HG03571 (cell line): ENCODE measurements at regions not wholly inside any gene's neighbourhood (a gene's known extent, or its start where the extent isn't known, plus 50 kb on each side); places are given as distances from the start of the nearest gene placed in this dataset.

Experiments
- ATAC-seq: cut with Tn5 transposase; IDR thresholded peaks from one replicate; pipeline ENCODE4 v1.9.1; 2021; ENCODE audit not compliant: unreplicated experiment

DNA sequence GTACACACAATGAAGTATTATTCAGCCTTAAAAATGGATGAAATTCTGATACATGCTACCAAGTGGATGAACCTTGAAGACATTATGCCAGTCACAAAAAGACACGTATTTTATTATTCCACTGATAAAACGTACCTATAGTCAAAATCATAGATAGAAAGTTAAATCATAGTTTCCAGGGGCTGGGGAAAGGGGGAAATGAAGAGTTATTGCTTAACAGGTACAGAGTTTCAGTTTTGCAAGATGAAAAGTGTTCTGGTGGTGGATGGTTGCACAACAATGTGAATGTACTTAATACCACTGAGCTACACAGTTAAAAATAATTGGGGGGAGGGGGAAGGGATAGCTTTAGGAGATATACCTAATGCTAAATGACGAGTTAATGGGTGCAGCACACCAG lies 63.5 kb upstream of the FOXN2 start:
- peak; percentile 55 for ATAC-seq

DNA sequence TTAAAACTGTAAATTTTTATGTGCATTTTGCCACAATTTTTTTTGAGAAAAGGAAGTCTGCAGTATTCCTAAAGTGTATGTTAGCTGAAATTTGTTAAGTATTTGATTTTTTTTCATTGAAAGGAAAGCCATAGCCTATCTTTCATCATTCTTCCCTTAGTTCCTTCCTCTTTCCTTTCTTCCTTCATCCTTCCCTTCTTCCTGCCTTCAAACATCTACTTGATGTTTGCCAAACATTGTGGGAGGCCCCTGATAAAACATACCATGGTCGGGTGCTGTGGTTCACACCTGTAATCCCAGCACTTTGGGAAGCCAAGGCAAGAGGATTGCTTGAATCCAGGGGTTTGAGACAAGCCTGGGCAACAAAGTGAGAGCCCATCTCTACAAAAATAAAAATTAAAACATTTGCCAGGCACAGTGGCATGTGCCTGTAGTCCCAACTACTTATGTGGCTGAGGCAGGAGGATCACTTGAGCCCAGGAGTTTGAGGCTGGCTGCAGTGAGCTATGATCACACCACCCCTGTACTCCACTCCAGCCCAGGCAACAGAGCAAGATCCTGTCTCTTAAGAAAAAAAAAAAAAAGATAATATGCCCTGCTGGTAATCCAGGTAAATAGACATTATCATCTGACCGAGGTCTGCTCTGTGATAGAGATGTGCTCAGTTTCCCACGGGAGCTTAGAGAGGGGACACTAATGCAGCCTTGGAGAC lies 62.9 kb upstream of the FOXN2 start:
- ATAC-seq: no peak

DNA sequence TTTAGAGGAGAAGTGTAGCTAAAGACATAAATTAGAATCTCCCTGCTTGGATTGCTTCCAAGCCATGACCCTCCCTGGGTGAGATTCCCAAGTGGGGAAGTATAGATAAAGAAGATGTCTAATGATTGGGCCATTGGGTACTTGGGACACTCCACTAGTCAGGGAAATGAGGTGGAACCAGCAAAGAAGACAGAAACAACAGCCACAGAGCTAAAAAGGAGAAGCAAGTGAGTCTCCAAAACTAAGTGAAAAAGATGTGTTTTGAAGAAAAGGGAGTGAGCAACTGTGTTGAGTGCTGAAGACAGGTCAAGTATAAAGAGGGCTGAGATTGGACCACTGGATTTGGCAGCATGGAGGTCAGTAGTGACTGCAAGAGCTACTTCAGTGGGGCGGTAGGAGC lies 61.2 kb upstream of the FOXN2 start:
- no peak for ATAC-seq

DNA sequence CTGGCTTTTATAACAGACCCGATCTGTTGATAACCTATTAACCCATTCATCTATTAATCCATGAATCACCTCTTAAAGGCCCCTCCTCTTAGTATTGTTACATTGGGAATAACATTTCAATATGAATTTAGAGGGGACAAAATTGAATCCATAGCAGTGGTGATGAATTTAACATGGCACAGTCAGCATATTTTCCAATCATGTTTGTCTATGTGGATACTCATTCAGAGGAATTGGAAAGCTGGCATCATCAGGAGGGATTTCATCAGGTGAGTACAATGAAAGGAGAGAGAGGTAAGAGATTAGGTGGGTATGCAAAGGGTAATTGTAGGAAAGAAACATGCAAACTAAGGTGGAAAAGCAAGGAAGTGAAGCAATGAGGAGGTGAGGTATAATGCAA lies 59.6 kb upstream of the FOXN2 start:
- no peak for ATAC-seq

DNA sequence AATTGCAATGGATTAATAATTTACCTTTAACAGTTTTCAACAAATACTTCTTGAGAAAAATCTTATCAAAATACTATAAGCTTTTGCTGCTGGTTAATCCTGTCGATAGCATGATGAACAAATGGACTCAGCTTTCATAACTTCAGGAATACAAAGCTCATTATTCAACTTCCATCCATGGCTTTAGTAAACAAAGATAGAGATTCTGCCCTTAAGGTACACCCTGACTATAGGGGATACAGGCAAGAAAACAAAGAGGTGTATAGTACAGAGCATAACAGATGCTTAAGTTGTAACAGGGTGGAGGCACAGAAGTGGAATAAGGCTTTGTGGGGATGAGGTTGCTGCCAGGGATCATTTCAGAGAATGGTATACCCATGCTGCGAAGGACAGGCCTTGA lies 57.0 kb upstream of the FOXN2 start:
- no peak for ATAC-seq

DNA sequence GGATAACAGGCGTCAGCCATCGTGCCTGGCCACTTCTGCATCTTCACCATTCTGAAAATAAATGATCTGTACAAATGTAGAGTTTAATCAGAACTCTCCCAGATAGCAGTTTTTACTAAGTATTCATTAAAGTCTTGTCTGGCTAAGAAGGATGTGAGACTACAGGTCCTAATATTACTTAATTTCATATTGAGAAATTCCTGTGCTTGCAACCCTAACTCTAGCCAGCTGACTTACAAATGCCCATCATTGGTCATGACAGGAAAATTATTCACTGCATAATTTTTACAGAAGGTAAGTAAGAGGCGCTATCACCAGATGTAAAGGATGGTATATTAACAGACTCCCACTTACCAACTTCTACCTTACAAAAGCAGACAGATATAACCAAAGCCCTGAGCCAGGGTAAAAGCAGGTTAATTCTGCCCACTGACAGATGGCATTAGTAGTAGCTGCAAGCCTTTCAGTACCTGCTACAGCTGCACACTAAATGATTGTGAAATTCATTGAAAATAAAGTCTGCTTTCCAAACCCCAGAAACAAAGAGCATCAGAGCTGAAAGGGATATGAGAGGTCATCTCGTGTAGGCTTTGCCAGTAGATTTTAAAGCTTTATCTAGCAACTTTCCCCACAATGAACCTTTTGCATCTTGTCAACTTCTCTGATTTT lies 55.9 kb upstream of the FOXN2 start:
- ATAC-seq: no peak

DNA sequence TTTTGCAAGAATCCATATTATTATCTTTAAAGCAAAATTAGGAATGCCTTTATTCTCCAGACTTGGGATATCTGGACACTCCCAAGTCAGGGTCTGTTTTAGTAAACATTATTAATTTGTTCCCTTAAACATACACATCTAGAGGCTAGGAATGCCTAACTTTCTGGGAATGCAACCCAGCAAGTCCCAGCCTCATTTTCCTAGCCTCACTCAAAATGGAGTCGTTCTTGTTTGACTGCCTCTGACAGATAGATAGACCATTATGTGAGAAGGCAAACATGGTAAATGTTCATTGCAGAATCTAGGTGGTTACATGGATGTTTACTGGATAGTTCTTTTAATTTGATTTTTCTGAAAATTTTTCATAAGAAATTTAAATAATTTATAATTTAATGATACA lies 54.7 kb upstream of the FOXN2 start:
- no peak for ATAC-seq

DNA sequence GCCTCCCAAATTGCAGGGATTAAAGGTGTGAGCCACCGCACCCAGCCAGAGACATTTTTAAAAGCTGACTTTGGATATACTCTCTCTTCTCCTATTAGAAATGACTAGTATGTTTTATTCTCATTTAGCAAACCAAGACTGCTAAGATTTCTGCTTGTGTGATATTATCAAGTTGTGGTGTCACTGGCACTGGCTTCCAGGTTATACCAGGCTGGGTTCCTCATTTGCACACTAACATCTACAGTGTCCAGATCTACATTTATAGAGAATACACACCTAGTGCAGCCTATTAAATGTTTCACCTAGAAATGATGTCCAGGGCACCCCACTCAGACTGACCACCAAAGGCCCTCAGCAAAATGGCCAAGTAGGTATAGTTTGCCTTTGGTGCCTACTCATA lies 49.9 kb upstream of the FOXN2 start:
- no peak for ATAC-seq
